NB4 (cell line): ENCODE measurements at regions not wholly inside any gene's neighbourhood (a gene's known extent, or its start where the extent isn't known, plus 50 kb on each side); places are given as distances from the start of the nearest gene placed in this dataset.

Source experiments
- CTCF ChIP-seq: IDR thresholded peaks from one replicate; pipeline ENCODE4 v1.5.1; 2012; ENCODE audit warnings: low read depth, low read length
- POLR2A ChIP-seq: IDR thresholded peaks from 2 replicates; pipeline ENCODE4 v1.6.1; 2011; ENCODE audit warnings: mild to moderate bottlenecking; ENCODE audit not compliant: insufficient read length; ENCODE audit errors: extremely low read depth
- TF ChIP-seq, protein P1 (sequence below): IDR thresholded peaks from 2 replicates; pipeline ENCODE4 v1.6.1; 2011; ENCODE audit warnings: low read depth, low read length

- TF ChIP-seq CTCF = no peak
- no peak for TF ChIP-seq POLR2A
- TF ChIP-seq, protein P1, sequence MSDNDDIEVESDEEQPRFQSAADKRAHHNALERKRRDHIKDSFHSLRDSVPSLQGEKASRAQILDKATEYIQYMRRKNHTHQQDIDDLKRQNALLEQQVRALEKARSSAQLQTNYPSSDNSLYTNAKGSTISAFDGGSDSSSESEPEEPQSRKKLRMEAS = no peak
These were observed 668.3 kb upstream of the ZNF385D start for GRCh38 chr3:22419261-22419660.
